ENCODE measurements at regions not wholly inside any gene's neighbourhood (a gene's known extent, or its start where the extent isn't known, plus 50 kb on each side); places are given as distances from the start of the nearest gene placed in this dataset.

DNA sequence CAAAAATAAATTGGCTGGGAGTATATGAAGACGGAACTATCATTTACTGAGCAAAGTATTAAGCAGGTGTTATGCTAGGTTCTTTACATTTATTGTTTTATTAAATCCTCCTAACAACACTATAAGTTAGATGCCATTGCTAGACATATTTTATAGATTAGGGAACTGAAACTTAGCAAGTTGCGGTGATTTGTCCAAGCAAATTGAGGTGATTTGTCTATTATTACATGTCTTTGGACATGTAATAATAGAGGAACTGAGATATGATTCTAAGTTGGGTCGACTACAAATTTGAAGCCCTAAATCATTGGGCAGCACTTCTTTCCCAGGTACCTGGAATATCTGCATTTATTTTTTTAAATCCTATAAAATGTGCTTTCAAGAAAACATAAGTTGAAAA is 429.9 kb downstream of the GABRG2 start:
- TF ChIP-seq, protein P1, sequence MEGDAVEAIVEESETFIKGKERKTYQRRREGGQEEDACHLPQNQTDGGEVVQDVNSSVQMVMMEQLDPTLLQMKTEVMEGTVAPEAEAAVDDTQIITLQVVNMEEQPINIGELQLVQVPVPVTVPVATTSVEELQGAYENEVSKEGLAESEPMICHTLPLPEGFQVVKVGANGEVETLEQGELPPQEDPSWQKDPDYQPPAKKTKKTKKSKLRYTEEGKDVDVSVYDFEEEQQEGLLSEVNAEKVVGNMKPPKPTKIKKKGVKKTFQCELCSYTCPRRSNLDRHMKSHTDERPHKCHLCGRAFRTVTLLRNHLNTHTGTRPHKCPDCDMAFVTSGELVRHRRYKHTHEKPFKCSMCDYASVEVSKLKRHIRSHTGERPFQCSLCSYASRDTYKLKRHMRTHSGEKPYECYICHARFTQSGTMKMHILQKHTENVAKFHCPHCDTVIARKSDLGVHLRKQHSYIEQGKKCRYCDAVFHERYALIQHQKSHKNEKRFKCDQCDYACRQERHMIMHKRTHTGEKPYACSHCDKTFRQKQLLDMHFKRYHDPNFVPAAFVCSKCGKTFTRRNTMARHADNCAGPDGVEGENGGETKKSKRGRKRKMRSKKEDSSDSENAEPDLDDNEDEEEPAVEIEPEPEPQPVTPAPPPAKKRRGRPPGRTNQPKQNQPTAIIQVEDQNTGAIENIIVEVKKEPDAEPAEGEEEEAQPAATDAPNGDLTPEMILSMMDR (IDR thresholded peaks at IDR 0.05), result no peak
- Histone ChIP-seq H3K27me3 (no peaks in the 10 kb centered on the region), H3K4me1 (ENCODE audit: control insufficient read depth in 1 of 2, insufficient read depth in 1 of 2, low read depth in 1 of 2, low read length in 1 of 2) (no peaks in the 10 kb centered on the region), H3K4me3 (ENCODE audit: low read depth in 1 of 2, low read length in 1 of 2) (no peak overlapping the region), H3K36me3 (no peaks in the 10 kb centered on the region), H3K9me3 (no peaks in the 10 kb centered on the region), H3K27ac (no peak overlapping the region)

DNA sequence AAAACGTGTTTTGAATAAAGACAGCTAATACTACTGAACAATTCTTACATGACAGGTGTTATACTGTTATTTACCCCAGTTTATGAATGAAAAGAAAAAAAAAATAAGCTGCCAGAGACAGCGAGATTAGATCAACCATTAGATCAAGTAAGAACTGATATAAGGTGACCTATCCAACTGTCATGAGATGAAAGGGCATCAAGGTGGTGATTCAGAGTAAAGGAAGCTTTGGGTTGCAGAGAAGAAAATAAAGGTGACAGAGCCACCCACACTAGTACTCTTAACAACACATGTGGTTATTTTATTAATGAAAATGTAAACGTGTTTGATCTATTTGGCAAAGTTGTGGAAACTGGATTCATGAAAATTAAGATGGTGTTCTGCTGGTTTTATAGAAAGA is 435.2 kb downstream of the GABRG2 start:
- Histone ChIP-seq H3K27ac (no peak overlapping the region), H3K27me3 (no peaks in the 10 kb centered on the region), H3K9me3 (no peaks in the 10 kb centered on the region), H3K4me3 (ENCODE audit: low read depth in 1 of 2, low read length in 1 of 2) (no peak overlapping the region), H3K36me3 (no peaks in the 10 kb centered on the region), H3K4me1 (ENCODE audit: control insufficient read depth in 1 of 2, insufficient read depth in 1 of 2, low read depth in 1 of 2, low read length in 1 of 2) (no peaks in the 10 kb centered on the region)
- TF ChIP-seq, protein P1 (IDR thresholded peaks at IDR 0.05), result no peak

DNA sequence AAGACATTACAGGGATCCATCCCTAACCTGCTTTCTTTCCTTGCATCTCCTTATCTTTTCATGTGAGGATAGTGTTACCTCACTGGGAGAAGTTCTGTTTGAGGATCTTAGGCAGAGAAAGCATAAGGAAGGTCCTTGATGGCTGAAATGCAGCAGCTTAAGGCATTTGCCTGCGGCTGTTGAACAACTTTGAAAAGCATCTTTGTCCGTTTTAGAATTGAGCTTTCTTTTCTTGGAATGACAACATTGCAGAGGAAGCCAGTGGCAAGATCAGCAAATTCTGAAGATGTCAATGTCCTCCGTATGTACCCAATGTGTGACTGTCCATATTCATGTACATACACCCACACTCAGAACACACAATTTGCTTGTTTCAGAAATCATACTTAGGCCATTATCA is 436.2 kb downstream of the GABRG2 start:
- no peak overlapping the region for H3K4me3 ChIP-seq (ENCODE audit: low read depth in 1 of 2, low read length in 1 of 2)
- no peak overlapping the region for H3K27ac ChIP-seq
- H3K9me3 ChIP-seq, result no peaks in the 10 kb centered on the region
- H3K36me3 ChIP-seq, result no peaks in the 10 kb centered on the region
- no peaks in the 10 kb centered on the region for H3K4me1 ChIP-seq (ENCODE audit: control insufficient read depth in 1 of 2, insufficient read depth in 1 of 2, low read depth in 1 of 2, low read length in 1 of 2)
- no peaks in the 10 kb centered on the region for H3K27me3 ChIP-seq
- TF ChIP-seq, protein P1 (IDR thresholded peaks at IDR 0.05), result no peak

DNA sequence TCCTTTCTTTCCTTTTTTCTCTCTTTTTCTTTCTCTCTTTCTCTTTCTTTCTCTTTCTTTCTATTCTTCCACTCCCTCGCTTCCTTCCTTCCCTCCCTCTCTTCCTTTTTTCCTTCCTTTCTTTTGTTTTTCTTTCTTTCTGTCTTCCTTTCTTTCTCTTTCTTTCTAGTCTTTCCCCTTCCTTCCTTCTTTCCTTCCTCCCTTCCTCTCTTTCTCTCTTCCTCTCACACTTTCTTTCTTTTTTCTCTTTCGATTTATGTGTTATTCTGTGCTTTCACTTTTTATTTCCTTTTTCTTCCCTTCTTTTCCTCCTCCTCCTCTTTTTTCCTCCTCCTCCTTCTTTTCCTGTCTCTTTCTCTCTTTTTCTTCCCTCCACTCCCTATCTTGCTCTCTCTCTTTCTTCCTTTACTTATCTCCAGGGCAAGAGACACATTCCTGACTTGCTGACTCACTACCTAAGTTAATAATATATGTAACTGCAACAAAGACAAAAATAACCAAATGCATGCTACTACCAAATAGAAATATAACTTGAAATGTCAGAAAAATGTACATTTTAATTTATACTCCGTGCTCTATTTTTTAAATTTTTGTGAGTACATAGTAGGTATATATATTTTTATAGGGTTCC is 445.5 kb downstream of the GABRG2 start:
- Histone ChIP-seq H3K27me3 (no peaks in the 10 kb centered on the region), H3K4me3 (ENCODE audit: low read depth in 1 of 2, low read length in 1 of 2) (no peak overlapping the region), H3K4me1 (ENCODE audit: control insufficient read depth in 1 of 2, insufficient read depth in 1 of 2, low read depth in 1 of 2, low read length in 1 of 2) (no peaks in the 10 kb centered on the region), H3K27ac (no peak overlapping the region), H3K9me3 (no peaks in the 10 kb centered on the region), H3K36me3 (no peaks in the 10 kb centered on the region)
- TF ChIP-seq, protein P1 (IDR thresholded peaks at IDR 0.05), result no peak

DNA sequence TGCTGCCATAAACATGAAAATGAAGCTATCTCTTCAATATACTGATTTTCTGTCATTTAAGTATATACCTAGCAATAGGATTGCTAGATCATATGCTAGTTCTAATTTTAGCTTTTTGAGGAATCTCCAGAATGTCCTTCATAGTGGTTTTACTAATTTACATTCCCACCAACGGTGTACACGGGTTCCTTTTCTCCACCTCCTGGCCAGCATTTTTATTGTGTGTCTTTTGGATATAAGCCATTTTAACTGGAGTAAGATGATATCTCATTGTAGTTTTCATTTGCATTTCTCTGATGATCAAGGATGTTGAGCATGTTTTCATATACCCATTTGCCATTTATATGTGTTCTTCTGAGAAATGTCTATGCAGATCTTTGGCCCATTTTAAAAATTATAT is 446.5 kb downstream of the GABRG2 start:
- H3K27me3 ChIP-seq, result no peaks in the 10 kb centered on the region
- H3K36me3 ChIP-seq, result no peaks in the 10 kb centered on the region
- H3K4me3 ChIP-seq (ENCODE audit: low read depth in 1 of 2, low read length in 1 of 2), result no peak overlapping the region
- TF ChIP-seq, protein P1 (IDR thresholded peaks at IDR 0.05), result no peak
- no peaks in the 10 kb centered on the region for H3K4me1 ChIP-seq (ENCODE audit: control insufficient read depth in 1 of 2, insufficient read depth in 1 of 2, low read depth in 1 of 2, low read length in 1 of 2)
- no peaks in the 10 kb centered on the region for H3K9me3 ChIP-seq
- H3K27ac ChIP-seq, result no peak overlapping the region

DNA sequence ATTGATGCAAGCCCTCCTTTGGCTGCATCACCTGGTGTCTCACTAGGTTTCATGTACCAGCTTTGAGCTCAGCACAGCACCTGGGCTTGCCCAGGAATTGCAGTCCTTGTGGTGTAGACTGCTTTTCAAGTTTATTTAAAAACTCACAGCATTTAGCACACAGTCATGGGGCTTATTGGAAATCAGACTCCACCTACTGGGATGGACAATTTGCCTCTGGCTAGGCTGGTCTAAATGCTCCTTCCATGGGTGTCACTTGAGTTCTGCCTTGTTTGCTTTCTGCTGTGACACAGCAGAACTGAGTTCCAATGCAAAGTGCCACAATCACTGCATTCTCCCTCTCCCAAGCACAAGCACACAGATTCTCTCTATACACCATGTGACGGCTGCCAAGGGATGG is 453.3 kb downstream of the GABRG2 start:
- no peak overlapping the region for H3K4me3 ChIP-seq (ENCODE audit: low read depth in 1 of 2, low read length in 1 of 2)
- no peaks in the 10 kb centered on the region for H3K27me3 ChIP-seq
- TF ChIP-seq, protein P1 (IDR thresholded peaks at IDR 0.05), result no peak
- H3K27ac ChIP-seq, result no peak overlapping the region
- H3K36me3 ChIP-seq, result no peaks in the 10 kb centered on the region
- H3K9me3 ChIP-seq, result peaks cover 5% of the 10 kb centered on the region
- H3K4me1 ChIP-seq (ENCODE audit: control insufficient read depth in 1 of 2, insufficient read depth in 1 of 2, low read depth in 1 of 2, low read length in 1 of 2), result no peaks in the 10 kb centered on the region

Data from neutrophil (primary cell).